Neural progenitor cell (in vitro differentiated cells): ENCODE measurements at regions not wholly inside any gene's neighbourhood (a gene's known extent, or its start where the extent isn't known, plus 50 kb on each side); places are given as distances from the start of the nearest gene placed in this dataset.

Source experiments
- DNase-seq: peaks from one replicate; pipeline ENCODE4 v3.0.0-alpha.2; 2016; ENCODE audit warnings: low spot score
- H2AFZ ChIP-seq: fragments of 200-600 bp; sonication (generic); replicated peaks from 2 replicates; pipeline ENCODE4 v1.6.1; 2016; ENCODE audit warnings: antibody characterized with exemption
- H3F3A ChIP-seq: fragments of 200-600 bp; sonication (generic); 2 replicates; pipeline ENCODE4 v1.6.1; 2016; ENCODE audit warnings: antibody characterized with exemption, low read depth
- H3K27ac ChIP-seq: fragments of 200-600 bp; sonication (generic); 2 replicates; pipeline ENCODE4 v1.5.1; 2016; ENCODE audit warnings: mild to moderate bottlenecking
- H3K27me3 ChIP-seq: fragments of 200-600 bp; sonication (generic); 2 replicates; pipeline ENCODE4 v1.6.1; 2016; ENCODE audit warnings: mild to moderate bottlenecking, moderate library complexity
- H3K36me3 ChIP-seq: fragments of 200-600 bp; sonication (generic); 2 replicates; pipeline ENCODE4 v1.5.1; 2016
- H3K4me1 ChIP-seq: fragments of 200-600 bp; sonication (generic); 2 replicates; pipeline ENCODE4 v1.6.1; 2016; ENCODE audit warnings: mixed run types
- H3K4me2 ChIP-seq: fragments of 200-600 bp; sonication (generic); 2 replicates; pipeline ENCODE4 v1.6.1; 2016
- H3K4me3 ChIP-seq: fragments of 200-600 bp; sonication (generic); 2 replicates; pipeline ENCODE4 v1.5.1; 2016
- H3K79me2 ChIP-seq: fragments of 200-600 bp; sonication (generic); 2 replicates; pipeline ENCODE4 v1.6.1; 2016; ENCODE audit warnings: low read depth
- H3K9ac ChIP-seq: fragments of 200-600 bp; sonication (generic); 2 replicates; pipeline ENCODE4 v1.6.1; 2016
- H3K9me3 ChIP-seq: fragments of 200-600 bp; sonication (generic); 2 replicates; pipeline ENCODE4 v1.5.1; 2016; ENCODE audit warnings: low read depth
- H4K20me1 ChIP-seq: fragments of 200-600 bp; sonication (generic); 2 replicates; pipeline ENCODE4 v1.6.1; 2016; ENCODE audit warnings: low read depth
- H3K27ac Mint-ChIP-seq: 3 replicates; pipeline ENCODE4 v1.8.0; 2021; ENCODE audit warnings: mixed read lengths
- H3K27me3 Mint-ChIP-seq: 2 replicates; pipeline ENCODE4 v1.8.0; 2022; ENCODE audit warnings: low read depth, mild to moderate bottlenecking, inconsistent platforms, moderate library complexity, mixed read lengths; ENCODE audit not compliant: insufficient read depth
- H3K36me3 Mint-ChIP-seq: 3 replicates; pipeline ENCODE4 v1.8.0; 2021; ENCODE audit warnings: mixed read lengths
- H3K4me1 Mint-ChIP-seq: 3 replicates; pipeline ENCODE4 v1.8.0; 2021; ENCODE audit warnings: mixed read lengths
- H3K4me3 Mint-ChIP-seq: 3 replicates; pipeline ENCODE4 v1.8.0; 2021; ENCODE audit warnings: mild to moderate bottlenecking, moderate library complexity, mixed read lengths
- H3K9me3 Mint-ChIP-seq: 3 replicates; pipeline ENCODE4 v1.8.0; 2020; ENCODE audit warnings: mixed read lengths
- EZH2 ChIP-seq: fragments of 200-600 bp; sonication (generic); IDR thresholded peaks from 2 replicates; pipeline ENCODE4 v1.6.1; 2017; ENCODE audit warnings: antibody characterized with exemption, mild to moderate bottlenecking, moderate library complexity
- EZH2phosphoT487 ChIP-seq: fragments of 200-600 bp; sonication (generic); IDR thresholded peaks from 2 replicates; pipeline ENCODE4 v1.6.1; 2017; ENCODE audit warnings: antibody characterized with exemption
- TF ChIP-seq, protein P1 (sequence below): fragments of 200-600 bp; sonication (generic); IDR thresholded peaks from 2 replicates; pipeline ENCODE4 v1.5.1; 2017; ENCODE audit warnings: antibody characterized with exemption, mild to moderate bottlenecking

DNA sequence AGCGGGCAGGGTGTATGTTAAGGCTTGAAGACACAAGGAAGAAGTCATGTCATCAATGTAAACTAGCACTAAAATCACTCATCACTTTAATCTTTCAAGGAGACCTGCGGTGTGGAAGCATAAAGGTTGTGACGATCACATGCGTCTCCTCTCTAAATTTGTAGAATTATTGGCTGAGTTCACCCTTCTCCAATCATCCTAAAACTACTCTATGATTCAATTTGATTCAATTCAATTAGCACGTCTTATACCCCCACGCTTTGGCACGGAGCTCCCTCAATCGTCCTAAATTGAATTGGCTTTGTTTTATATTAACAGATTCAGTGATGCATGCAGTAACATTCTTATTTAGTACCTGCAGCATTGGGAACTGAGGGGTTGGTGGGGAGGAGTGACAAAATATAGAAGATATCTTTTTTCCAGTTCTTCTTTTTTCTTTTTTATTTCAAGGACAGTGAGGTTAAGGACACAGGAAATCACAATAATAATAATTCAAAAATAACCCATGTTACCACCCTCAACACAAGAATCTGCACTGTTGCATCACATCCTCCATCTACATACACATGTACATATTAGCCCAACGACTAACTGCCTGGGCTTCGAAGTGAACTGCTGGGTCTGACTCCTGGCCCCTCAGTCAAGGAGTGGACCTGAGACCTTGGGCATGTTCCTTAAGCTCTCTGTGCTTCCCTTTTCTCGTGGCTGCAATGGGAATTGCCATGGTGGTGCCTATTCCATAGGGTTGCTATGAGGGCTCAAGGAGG lies 86.5 kb downstream of the LSM5 start:
- Mint-ChIP-seq H3K36me3 (no peaks in the 10 kb centered on the region), H3K4me1 (no peaks in the 10 kb centered on the region), H3K27ac (no peak overlapping the region), H3K9me3 (no peaks in the 10 kb centered on the region), H3K4me3 (no peak overlapping the region), H3K27me3 (peaks cover 3% of the 10 kb centered on the region)
- no peak for DNase-seq
- Histone ChIP-seq H3K9me3 (no peaks in the 10 kb centered on the region), H4K20me1 (no peaks in the 10 kb centered on the region), H3K27me3 (no peaks in the 10 kb centered on the region), H3K9ac (no peak overlapping the region), H3K27ac (no peak overlapping the region), H3K4me2 (no peak overlapping the region), H3K36me3 (no peaks in the 10 kb centered on the region), H3K4me1 (no peaks in the 10 kb centered on the region), H2AFZ (no peak overlapping the region), H3K79me2 (no peaks in the 10 kb centered on the region), H3F3A (no peaks in the 10 kb centered on the region), H3K4me3 (no peak overlapping the region)
- TF ChIP-seq EZH2 (no peak), EZH2phosphoT487 (no peak)
- TF ChIP-seq, protein P1, sequence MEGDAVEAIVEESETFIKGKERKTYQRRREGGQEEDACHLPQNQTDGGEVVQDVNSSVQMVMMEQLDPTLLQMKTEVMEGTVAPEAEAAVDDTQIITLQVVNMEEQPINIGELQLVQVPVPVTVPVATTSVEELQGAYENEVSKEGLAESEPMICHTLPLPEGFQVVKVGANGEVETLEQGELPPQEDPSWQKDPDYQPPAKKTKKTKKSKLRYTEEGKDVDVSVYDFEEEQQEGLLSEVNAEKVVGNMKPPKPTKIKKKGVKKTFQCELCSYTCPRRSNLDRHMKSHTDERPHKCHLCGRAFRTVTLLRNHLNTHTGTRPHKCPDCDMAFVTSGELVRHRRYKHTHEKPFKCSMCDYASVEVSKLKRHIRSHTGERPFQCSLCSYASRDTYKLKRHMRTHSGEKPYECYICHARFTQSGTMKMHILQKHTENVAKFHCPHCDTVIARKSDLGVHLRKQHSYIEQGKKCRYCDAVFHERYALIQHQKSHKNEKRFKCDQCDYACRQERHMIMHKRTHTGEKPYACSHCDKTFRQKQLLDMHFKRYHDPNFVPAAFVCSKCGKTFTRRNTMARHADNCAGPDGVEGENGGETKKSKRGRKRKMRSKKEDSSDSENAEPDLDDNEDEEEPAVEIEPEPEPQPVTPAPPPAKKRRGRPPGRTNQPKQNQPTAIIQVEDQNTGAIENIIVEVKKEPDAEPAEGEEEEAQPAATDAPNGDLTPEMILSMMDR: no peak

DNA sequence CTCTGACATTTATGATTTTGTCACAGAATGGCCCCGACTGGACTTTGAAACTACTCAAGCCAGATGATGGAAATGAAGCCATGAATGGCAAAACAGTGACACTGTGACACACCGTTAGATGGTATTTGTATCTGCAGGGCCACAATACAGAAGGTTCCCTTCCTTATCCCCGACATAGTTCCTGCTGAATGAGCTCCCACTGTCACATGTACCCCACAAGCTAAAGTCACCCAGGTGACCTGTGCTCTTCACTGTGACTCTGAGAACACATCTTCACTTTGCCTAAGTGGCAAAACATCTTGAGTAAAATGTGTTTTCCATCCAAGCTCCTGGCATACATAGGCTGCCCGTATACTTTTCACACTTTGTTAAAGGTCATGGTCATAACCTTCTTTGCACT lies 89.5 kb downstream of the LSM5 start:
- H3K4me1 Mint-ChIP-seq: no peaks in the 10 kb centered on the region

DNA sequence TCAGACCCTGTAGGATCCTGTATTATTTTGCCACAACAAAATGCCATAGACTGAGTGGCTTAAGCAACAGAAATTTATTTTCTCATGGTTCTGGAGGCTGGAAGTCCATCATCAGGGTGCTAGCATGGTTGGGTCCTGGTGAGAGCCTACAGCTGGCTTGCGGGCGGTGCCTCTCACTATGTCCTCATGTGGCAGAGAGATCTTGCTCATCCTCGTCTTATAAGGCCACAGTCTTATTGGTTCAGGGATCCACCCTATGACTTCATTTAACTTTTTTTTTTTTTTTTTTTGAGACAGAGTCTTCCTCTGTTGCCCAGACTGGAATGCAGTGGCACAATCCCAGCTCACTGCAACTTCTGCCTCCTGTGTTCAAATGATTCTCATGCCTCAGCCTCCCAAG lies 90.9 kb downstream of the LSM5 start:
- Mint-ChIP-seq H3K27me3 (peaks cover 2% of the 10 kb centered on the region), H3K4me3 (no peak overlapping the region)
- H3K4me2 ChIP-seq: no peak overlapping the region

More for the DNA sequence above, 89.5 kb downstream of the LSM5 start:
- H3K27me3 ChIP-seq: no peaks in the 10 kb centered on the region
- Mint-ChIP-seq H3K9me3 (no peaks in the 10 kb centered on the region), H3K4me3 (no peak overlapping the region), H3K36me3 (no peaks in the 10 kb centered on the region), H3K27me3 (peaks cover 2% of the 10 kb centered on the region), H3K27ac (no peak overlapping the region)
- H3K4me2 ChIP-seq: no peak overlapping the region
- H3K9me3 ChIP-seq: no peaks in the 10 kb centered on the region
- H2AFZ ChIP-seq: no peak overlapping the region
- no peaks in the 10 kb centered on the region for H3K36me3 ChIP-seq
- no peak for TF ChIP-seq EZH2
- TF ChIP-seq, protein P1: no peak
- TF ChIP-seq EZH2phosphoT487: no peak
- H3K9ac ChIP-seq: no peak overlapping the region
- H3K4me3 ChIP-seq: no peak overlapping the region
- DNase-seq: no peak
- no peaks in the 10 kb centered on the region for H3F3A ChIP-seq
- no peaks in the 10 kb centered on the region for H3K4me1 ChIP-seq
- no peaks in the 10 kb centered on the region for H4K20me1 ChIP-seq
- no peak overlapping the region for H3K27ac ChIP-seq
- H3K79me2 ChIP-seq: no peaks in the 10 kb centered on the region

More for the DNA sequence above, 90.9 kb downstream of the LSM5 start:
- no peak overlapping the region for H3K9ac ChIP-seq
- no peaks in the 10 kb centered on the region for H3K9me3 ChIP-seq
- H2AFZ ChIP-seq: no peak overlapping the region
- no peaks in the 10 kb centered on the region for H3K27me3 ChIP-seq
- Mint-ChIP-seq H3K36me3 (no peaks in the 10 kb centered on the region), H3K27ac (no peak overlapping the region), H3K9me3 (no peaks in the 10 kb centered on the region), H3K4me1 (no peaks in the 10 kb centered on the region)
- no peak overlapping the region for H3K4me3 ChIP-seq
- H3K27ac ChIP-seq: no peak overlapping the region
- no peak for DNase-seq
- H3K79me2 ChIP-seq: no peaks in the 10 kb centered on the region
- no peaks in the 10 kb centered on the region for H3K4me1 ChIP-seq
- no peaks in the 10 kb centered on the region for H3F3A ChIP-seq
- H4K20me1 ChIP-seq: no peaks in the 10 kb centered on the region
- TF ChIP-seq EZH2 (no peak), EZH2phosphoT487 (no peak)
- TF ChIP-seq, protein P1: no peak
- H3K36me3 ChIP-seq: no peaks in the 10 kb centered on the region
